ENCODE measurements at regions not wholly inside any gene's neighbourhood (a gene's known extent, or its start where the extent isn't known, plus 50 kb on each side); places are given as distances from the start of the nearest gene placed in this dataset.

DNA sequence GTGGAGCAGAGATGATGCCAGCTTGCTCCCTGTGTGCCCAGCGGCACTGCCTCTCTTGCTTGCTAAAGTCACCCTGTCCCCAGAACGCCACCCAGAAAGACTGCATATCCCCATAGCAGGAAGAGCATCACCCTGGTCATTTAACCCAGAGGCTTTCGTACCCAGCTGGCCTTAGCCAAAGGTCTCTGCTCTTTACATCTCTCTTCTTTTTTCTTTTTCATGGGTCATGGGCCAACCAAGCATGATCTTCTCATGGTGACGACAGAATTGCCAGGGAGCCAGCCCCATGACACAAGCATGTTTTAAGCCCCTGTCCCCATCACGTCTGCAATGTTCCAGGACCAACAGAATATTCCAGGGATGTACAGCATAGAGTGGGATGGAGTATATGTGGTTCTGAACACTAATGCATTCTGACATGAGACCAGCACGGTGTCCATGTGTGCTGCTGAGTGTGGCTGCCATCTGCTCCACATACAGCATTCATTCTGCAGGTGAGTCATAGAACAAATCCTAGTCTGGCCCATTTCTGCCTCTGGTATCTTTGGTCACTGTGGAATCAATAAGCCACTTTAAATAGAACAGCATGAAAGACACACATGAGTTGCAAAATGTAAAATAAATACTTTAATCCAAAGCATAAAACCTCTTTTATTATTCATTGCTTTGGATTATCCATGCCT lies 203.0 kb downstream of the MED10 start:
- whole genome bisulfite sequencing (ENCODE audit: extremely low coverage, insufficient read length, low lambda C conversion rate) = no CpG with 5 or more reads among the region's 6 CpGs
- H2BK12ac ChIP-seq (ENCODE audit: insufficient read length, low read depth, low read length) = no peak overlapping the region
- no peaks in the 10 kb centered on the region for H3K4me1 ChIP-seq (ENCODE audit: insufficient read depth, low read length)
- TF ChIP-seq, protein P1, sequence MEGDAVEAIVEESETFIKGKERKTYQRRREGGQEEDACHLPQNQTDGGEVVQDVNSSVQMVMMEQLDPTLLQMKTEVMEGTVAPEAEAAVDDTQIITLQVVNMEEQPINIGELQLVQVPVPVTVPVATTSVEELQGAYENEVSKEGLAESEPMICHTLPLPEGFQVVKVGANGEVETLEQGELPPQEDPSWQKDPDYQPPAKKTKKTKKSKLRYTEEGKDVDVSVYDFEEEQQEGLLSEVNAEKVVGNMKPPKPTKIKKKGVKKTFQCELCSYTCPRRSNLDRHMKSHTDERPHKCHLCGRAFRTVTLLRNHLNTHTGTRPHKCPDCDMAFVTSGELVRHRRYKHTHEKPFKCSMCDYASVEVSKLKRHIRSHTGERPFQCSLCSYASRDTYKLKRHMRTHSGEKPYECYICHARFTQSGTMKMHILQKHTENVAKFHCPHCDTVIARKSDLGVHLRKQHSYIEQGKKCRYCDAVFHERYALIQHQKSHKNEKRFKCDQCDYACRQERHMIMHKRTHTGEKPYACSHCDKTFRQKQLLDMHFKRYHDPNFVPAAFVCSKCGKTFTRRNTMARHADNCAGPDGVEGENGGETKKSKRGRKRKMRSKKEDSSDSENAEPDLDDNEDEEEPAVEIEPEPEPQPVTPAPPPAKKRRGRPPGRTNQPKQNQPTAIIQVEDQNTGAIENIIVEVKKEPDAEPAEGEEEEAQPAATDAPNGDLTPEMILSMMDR (conservative IDR thresholded peaks at IDR 0.05) = no peak
- no peak overlapping the region for H3T11ph ChIP-seq (ENCODE audit: low read length)
- H3K79me1 ChIP-seq (ENCODE audit: insufficient read depth, low read depth, low read length, poor library complexity, severe bottlenecking) = no peaks in the 10 kb centered on the region
- no peak overlapping the region for H3K4me2 ChIP-seq (ENCODE audit: insufficient read depth, insufficient read length, low read length)
- no peaks in the 10 kb centered on the region for H3K27me3 ChIP-seq (ENCODE audit: insufficient read depth, low read length)
- H2BK5ac ChIP-seq (ENCODE audit: insufficient read length, low read length) = no peak overlapping the region
- H2AFZ ChIP-seq (ENCODE audit: low read length) = no peak overlapping the region
- H4K20me1 ChIP-seq (ENCODE audit: control insufficient read depth, insufficient read depth, insufficient read length) = no peaks in the 10 kb centered on the region
- H3K14ac ChIP-seq (ENCODE audit: insufficient read depth, low read length) = no peak overlapping the region
- no peak overlapping the region for H2BK20ac ChIP-seq (ENCODE audit: low read depth, low read length, poor library complexity, severe bottlenecking)
- no peak overlapping the region for H3K18ac ChIP-seq (ENCODE audit: insufficient read length, low read depth, low read length)
- no peaks in the 10 kb centered on the region for H3K23me2 ChIP-seq (ENCODE audit: insufficient read length, low read depth, low read length, poor library complexity, severe bottlenecking)
- Mint-ChIP-seq H3K36me3 (ENCODE audit: insufficient read depth in 1 of 3, low read depth in 3 of 3) (no peaks in the 10 kb centered on the region), H3K4me3 (no peak overlapping the region), H3K27me3 (ENCODE audit: low read depth) (peaks cover 5% of the 10 kb centered on the region), H3K27ac (no peak overlapping the region), H3K4me1 (peaks cover 0 to 5% of the 10 kb centered on the region in 2 experiments; a peak in 2 of 4 replicates), H3K9me3 (no peaks in the 10 kb centered on the region)
- H2BK120ac ChIP-seq (ENCODE audit: low read depth, low read length, poor library complexity, severe bottlenecking) = no peak overlapping the region
- H3K4ac ChIP-seq (ENCODE audit: low read depth, low read length) = no peak overlapping the region
- H3K27ac ChIP-seq (ENCODE audit: insufficient read length, low read depth, low read length) = no peak overlapping the region
- H4K8ac ChIP-seq (replicated peaks; ENCODE audit: insufficient read length, low read depth, low read length) = no peak overlapping the region
- no peak overlapping the region for H3K23ac ChIP-seq (ENCODE audit: insufficient read length, low read depth, low read length)
- no peak for DNase-seq
- H3K9me3 ChIP-seq (ENCODE audit: control insufficient read depth, low read depth, low read length) = no peaks in the 10 kb centered on the region
- no peak overlapping the region for H4K5ac ChIP-seq (ENCODE audit: insufficient read length, low read depth, low read length)
- H4K91ac ChIP-seq (ENCODE audit: insufficient read length, low read depth, low read length) = no peak overlapping the region
- no peak overlapping the region for H3K56ac ChIP-seq (ENCODE audit: insufficient read length, low read depth, low read length)
- H2AK5ac ChIP-seq (ENCODE audit: insufficient read length, low read length) = no peak overlapping the region
- H3K9ac ChIP-seq (ENCODE audit: extremely low read depth, insufficient read length, low read length) = no peak overlapping the region
- no peaks in the 10 kb centered on the region for H3K79me2 ChIP-seq (ENCODE audit: insufficient read depth, low read length)
- no peak overlapping the region for H2BK15ac ChIP-seq (ENCODE audit: low read depth, low read length)
